ENCODE measurements at regions not wholly inside any gene's neighbourhood (a gene's known extent, or its start where the extent isn't known, plus 50 kb on each side); places are given as distances from the start of the nearest gene placed in this dataset.
"Not testable (repeated sequence)": the region's sequence is repeated elsewhere in the genome, so short reads cannot be mapped to it uniquely, and the experiment has no call there.

DNA sequence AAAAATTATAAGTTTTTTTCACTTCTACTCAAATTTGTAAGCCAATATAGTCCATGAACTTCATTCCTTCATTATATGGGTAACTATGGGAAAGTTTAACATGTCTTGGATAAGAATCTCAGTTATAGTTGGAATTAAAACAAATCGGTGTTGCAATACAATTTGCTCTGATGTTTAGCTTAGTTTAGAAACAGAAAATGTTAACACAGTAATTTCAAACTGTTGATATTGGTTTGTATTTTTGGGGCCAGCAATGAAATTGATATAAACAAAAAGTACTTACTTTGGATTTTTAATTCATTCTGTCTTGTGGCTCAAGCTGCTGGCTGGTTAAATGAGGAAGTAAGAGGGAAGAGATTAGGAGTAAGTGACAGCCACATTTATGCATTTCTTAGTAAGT lies 368.5 kb upstream of the NT5C1B start:
- H3K4me3 ChIP-seq: no peak overlapping the region
- no peak overlapping the region for H3K27ac ChIP-seq
- TF ChIP-seq, protein P1, sequence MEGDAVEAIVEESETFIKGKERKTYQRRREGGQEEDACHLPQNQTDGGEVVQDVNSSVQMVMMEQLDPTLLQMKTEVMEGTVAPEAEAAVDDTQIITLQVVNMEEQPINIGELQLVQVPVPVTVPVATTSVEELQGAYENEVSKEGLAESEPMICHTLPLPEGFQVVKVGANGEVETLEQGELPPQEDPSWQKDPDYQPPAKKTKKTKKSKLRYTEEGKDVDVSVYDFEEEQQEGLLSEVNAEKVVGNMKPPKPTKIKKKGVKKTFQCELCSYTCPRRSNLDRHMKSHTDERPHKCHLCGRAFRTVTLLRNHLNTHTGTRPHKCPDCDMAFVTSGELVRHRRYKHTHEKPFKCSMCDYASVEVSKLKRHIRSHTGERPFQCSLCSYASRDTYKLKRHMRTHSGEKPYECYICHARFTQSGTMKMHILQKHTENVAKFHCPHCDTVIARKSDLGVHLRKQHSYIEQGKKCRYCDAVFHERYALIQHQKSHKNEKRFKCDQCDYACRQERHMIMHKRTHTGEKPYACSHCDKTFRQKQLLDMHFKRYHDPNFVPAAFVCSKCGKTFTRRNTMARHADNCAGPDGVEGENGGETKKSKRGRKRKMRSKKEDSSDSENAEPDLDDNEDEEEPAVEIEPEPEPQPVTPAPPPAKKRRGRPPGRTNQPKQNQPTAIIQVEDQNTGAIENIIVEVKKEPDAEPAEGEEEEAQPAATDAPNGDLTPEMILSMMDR (IDR thresholded peaks at IDR 0.05): no peak
- ATAC-seq (no peak), DNase-seq (no peak)
- H3K27me3 ChIP-seq: no peaks in the 10 kb centered on the region
- intact Hi-C loops (cut with DNase I): no loop called here
- no peaks in the 10 kb centered on the region for H3K9me3 ChIP-seq
- H3K4me1 ChIP-seq: no peaks in the 10 kb centered on the region
- H3K36me3 ChIP-seq: no peaks in the 10 kb centered on the region

GRCh38 chr2:18950361-18950851 lies 361.0 kb upstream of the NT5C1B start:
- peak in 2 of 4 donors; percentile 27 to 35 for DNase-seq
- no peak for ATAC-seq
- Histone ChIP-seq H3K27me3 (no peaks in the 10 kb centered on the region), H3K27ac (no peak overlapping the region), H3K36me3 (no peaks in the 10 kb centered on the region), H3K9me3 (no peaks in the 10 kb centered on the region), H3K4me1 (no peaks in the 10 kb centered on the region), H3K4me3 (no peak overlapping the region)
- intact Hi-C loops (cut with DNase I): no loop called here
- TF ChIP-seq, protein P1 (IDR thresholded peaks at IDR 0.05): no peak

GRCh38 chr2:18949871-18950270 lies 360.5 kb upstream of the NT5C1B start:
- no peaks in the 10 kb centered on the region for H3K36me3 ChIP-seq
- H3K4me1 ChIP-seq: no peaks in the 10 kb centered on the region
- H3K4me3 ChIP-seq: no peak overlapping the region
- H3K9me3 ChIP-seq: no peaks in the 10 kb centered on the region
- ATAC-seq: no peak
- no peak overlapping the region for H3K27ac ChIP-seq
- TF ChIP-seq, protein P1 (IDR thresholded peaks at IDR 0.05): no peak
- no peak for DNase-seq
- no peaks in the 10 kb centered on the region for H3K27me3 ChIP-seq
- intact Hi-C loops (cut with DNase I): no loop called here

DNA sequence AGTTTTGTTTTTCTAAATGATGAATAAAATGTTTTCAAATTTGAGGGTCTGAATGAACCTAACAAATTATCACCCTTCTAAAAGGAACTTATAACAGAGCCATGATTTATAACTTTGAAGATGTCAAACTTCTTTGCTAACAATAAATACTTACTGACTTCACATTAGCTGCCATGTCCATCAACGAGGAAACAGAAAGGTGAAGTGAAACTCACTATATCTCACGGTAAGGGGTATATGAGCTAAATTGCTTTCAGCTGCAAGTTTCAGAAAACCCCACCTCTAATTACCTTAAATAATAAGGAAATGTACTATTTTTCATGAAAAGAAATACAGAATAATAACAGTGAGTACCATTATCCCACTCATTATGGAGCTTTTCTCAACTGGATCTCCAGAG lies 350.8 kb upstream of the NT5C1B start:
- ATAC-seq (no peak), DNase-seq (no peak)
- intact Hi-C loops (cut with DNase I): no loop called here
- Histone ChIP-seq H3K27me3 (no peaks in the 10 kb centered on the region), H3K27ac (no peak overlapping the region), H3K4me3 (no peak overlapping the region), H3K4me1 (no peaks in the 10 kb centered on the region), H3K9me3 (no peaks in the 10 kb centered on the region), H3K36me3 (no peaks in the 10 kb centered on the region)
- TF ChIP-seq, protein P1 (IDR thresholded peaks at IDR 0.05): no peak

DNA sequence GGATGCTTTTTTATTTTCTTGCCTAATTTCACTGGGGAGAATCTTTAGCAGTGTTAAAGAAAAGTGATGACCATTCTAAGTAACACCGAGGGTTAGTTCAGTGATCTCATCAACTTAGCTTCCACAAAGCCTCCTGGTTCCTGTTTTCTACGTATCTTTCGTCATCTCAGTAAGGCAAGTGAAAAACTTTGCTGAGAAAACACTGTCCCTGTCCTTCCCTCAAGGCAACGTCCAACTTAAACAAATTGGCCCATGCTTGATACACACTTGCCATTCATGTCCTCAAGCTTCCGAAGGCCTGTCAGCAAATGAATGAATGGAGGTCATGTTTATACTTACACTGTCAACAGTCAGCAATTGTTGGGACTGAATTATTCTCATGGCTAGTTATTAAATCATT lies 350.4 kb upstream of the NT5C1B start:
- H3K4me3 ChIP-seq; DNase-seq; ATAC-seq; H3K27me3 ChIP-seq; H3K27ac ChIP-seq; intact Hi-C loops (cut with DNase I); H3K4me1 ChIP-seq; H3K36me3 ChIP-seq; H3K9me3 ChIP-seq: not testable (repeated sequence)

DNA sequence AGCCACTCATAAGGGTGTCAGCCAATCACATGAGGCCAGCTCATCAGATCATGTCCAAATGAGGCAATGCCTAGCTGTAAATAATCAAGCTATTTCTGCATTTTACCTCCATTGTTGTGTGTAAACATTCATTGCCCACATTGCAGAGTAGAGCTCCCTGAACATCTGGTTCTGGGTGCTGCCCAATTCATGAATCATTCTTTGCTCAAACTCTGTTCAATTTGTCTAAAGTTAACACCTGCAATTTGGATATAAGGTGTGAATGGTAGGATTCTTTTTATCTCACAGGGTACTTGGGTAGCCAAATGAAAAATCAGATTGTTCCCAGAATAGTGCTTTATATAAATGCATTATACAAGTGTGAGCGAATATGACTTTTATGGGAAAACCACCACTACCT lies 345.5 kb upstream of the NT5C1B start:
- TF ChIP-seq, protein P1 (IDR thresholded peaks at IDR 0.05): no peak
- Histone ChIP-seq H3K9me3 (no peaks in the 10 kb centered on the region), H3K4me1 (no peaks in the 10 kb centered on the region), H3K27me3 (no peaks in the 10 kb centered on the region), H3K27ac (no peak overlapping the region), H3K36me3 (no peaks in the 10 kb centered on the region), H3K4me3 (no peak overlapping the region)
- DNase-seq: no peak
- no peak for ATAC-seq
- intact Hi-C loops (cut with DNase I): no loop called here
